SH-SY5Y (cell line): ENCODE measurements at regions not wholly inside any gene's neighbourhood (a gene's known extent, or its start where the extent isn't known, plus 50 kb on each side); places are given as distances from the start of the nearest gene placed in this dataset.

Experiments
- GATA2 ChIP-seq: IDR thresholded peaks from 2 replicates; pipeline ENCODE4 v1.6.1; 2011; ENCODE audit warnings: mild to moderate bottlenecking, low read depth, low read length
- GATA3 ChIP-seq: IDR thresholded peaks from 2 replicates; pipeline ENCODE4 v1.6.1; 2011; ENCODE audit warnings: low read depth, mild to moderate bottlenecking, low read length, moderate library complexity

DNA sequence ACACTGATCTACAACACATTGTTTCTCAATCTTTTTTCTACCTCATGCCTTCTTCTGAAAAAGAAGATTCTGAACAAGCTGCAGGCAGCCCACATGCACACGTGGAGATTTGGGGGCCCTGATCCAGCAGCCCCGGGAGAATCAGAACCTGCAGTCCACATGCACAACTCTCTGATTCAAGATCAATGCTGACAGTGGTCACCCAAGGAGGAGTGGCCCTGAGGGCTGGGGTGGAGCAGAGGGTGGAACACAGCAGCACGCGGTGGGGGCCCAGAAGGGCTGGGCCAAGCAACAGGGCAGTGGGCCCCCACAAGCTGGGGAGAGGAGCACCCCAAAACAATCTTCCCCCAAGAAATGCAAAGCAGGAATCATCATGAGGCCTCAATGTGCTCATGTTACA lies 202.1 kb upstream of the NSMCE3 start:
- no peak for TF ChIP-seq GATA3
- TF ChIP-seq GATA2, result no peak

GRCh38 chr15:29471306-29471705 lies 201.7 kb upstream of the NSMCE3 start:
- no peak for TF ChIP-seq GATA3
- no peak for TF ChIP-seq GATA2

DNA sequence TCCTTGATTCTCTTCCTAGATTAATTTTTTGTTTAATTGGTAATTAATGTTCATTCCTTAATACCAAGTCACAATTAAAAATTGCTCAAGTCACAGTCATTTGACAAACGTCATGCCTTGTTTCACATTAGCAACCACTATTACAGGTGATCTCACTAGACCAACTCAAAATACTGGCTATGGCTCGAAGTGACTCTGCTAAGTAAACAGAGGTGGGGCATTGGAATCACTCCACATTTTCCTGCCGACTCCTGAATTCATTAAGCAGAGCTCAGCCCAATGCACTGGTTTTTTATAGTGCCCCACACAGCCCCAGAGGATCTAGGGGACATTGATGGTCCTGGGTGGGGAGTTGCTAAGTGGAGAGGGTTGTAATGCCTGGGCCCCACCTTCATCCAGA lies 201.2 kb upstream of the NSMCE3 start:
- TF ChIP-seq GATA2 (no peak), GATA3 (no peak)

DNA sequence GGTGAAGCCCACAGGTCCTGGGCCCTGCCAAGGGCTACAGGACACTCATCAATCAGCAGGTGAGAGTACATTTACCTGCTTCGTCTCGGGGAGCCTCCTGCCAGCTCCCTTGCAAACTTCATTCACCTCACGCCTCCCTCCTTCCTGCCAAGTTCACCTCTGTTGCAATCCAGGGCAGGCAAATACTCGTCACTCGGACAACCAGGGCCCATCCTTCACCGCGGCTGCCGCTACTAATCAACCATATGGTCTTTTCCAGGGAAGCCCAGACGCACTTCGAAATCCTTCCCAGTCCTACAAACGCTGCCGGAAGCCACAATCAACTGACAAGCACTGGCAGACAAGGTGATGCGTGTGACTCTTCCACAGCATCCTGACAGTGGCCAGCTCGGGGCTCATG lies 200.7 kb upstream of the NSMCE3 start:
- TF ChIP-seq GATA2 (no peak), GATA3 (no peak)

GRCh38 chr15:29468899-29469298 lies 199.3 kb upstream of the NSMCE3 start:
- TF ChIP-seq GATA2, result no peak
- TF ChIP-seq GATA3, result no peak

DNA sequence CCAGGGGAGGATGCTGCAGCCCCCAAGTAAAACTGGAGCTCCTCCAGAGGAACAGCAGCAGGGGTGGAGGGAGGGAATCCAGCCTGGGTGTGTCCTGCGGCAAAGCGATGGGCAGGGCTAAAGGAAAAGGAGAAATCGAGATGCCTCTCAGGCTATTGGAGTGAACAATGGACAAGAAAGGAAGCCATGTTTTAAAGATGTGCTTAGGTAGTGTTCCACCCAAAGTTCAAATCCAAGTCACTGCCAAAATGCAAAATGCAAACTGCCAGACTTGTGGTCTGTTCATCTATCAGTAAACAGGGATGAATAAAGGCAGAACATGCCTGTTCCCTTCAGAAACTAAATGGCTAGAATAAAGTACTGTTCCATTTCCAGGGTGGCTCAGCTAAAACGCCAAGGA lies 197.5 kb upstream of the NSMCE3 start:
- TF ChIP-seq GATA3 (no peak), GATA2 (no peak)

- TF ChIP-seq GATA2 (no peak), GATA3 (no peak)
Observed at GRCh38 chr15:29466292-29466691, 196.7 kb upstream of the NSMCE3 start.

GRCh38 chr15:29465816-29466215 lies 196.2 kb upstream of the NSMCE3 start:
- TF ChIP-seq GATA3 (no peak), GATA2 (no peak)

GRCh38 chr15:29465196-29465595 lies 195.6 kb upstream of the NSMCE3 start:
- TF ChIP-seq GATA3 (no peak), GATA2 (no peak)

GRCh38 chr15:29461877-29462276 lies 192.3 kb upstream of the NSMCE3 start:
- TF ChIP-seq GATA2 (no peak), GATA3 (no peak)

- TF ChIP-seq GATA3 (no peak), GATA2 (no peak)
Observed at GRCh38 chr15:29458361-29458760, 188.7 kb upstream of the NSMCE3 start.

GRCh38 chr15:29457729-29458128 lies 188.1 kb upstream of the NSMCE3 start:
- no peak for TF ChIP-seq GATA2
- TF ChIP-seq GATA3, result no peak

GRCh38 chr15:29456964-29457363 lies 187.3 kb upstream of the NSMCE3 start:
- no peak for TF ChIP-seq GATA3
- no peak for TF ChIP-seq GATA2

GRCh38 chr15:29456255-29456654 lies 186.6 kb upstream of the NSMCE3 start:
- TF ChIP-seq GATA3, result no peak
- TF ChIP-seq GATA2, result no peak

- TF ChIP-seq GATA2 (no peak), GATA3 (no peak)
Observed at GRCh38 chr15:29455530-29455929, 185.9 kb upstream of the NSMCE3 start.

DNA sequence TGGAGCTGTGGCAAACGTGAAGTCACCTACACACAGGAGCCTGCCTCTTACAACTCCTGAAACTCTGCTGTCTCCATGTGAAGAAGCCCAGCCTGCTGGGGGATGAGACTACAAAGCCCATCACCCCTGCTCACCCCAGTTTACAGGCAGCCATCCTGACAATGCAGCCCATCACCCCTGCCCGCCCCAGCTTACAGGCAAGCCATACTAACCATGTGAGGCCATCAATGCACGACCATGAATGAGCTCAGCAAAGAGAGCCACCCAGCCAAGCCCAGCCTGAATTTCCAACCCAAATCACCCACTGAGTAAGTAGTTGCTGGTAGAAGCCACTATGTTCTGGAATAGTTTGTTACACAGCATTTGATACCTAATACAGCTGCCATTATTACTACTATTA lies 185.4 kb upstream of the NSMCE3 start:
- TF ChIP-seq GATA3, result no peak
- no peak for TF ChIP-seq GATA2
